HG03045 (cell line): ENCODE measurements at regions not wholly inside any gene's neighbourhood (a gene's known extent, or its start where the extent isn't known, plus 50 kb on each side); places are given as distances from the start of the nearest gene placed in this dataset.

Experiments
- ATAC-seq: cut with Tn5 transposase; IDR thresholded peaks from one replicate; pipeline ENCODE4 v1.9.1; 2021; ENCODE audit warnings: mild to moderate bottlenecking, moderate library complexity; ENCODE audit not compliant: unreplicated experiment

- no peak for ATAC-seq
These were observed 684.6 kb downstream of the ARAP2 start for GRCh38 chr4:35559559-35560365.

GRCh38 chr4:35562861-35563260, 681.5 kb downstream of the ARAP2 start:
- no peak for ATAC-seq

GRCh38 chr4:35565640-35566039, 678.7 kb downstream of the ARAP2 start:
- no peak for ATAC-seq

- no peak for ATAC-seq
These were observed 653.3 kb downstream of the ARAP2 start for GRCh38 chr4:35591035-35591434.

GRCh38 chr4:35604252-35604651, 640.1 kb downstream of the ARAP2 start:
- ATAC-seq: no peak

GRCh38 chr4:35604724-35605123, 639.6 kb downstream of the ARAP2 start:
- ATAC-seq: no peak

GRCh38 chr4:35608205-35608604, 636.1 kb downstream of the ARAP2 start:
- no peak for ATAC-seq

- ATAC-seq: no peak
These were observed 630.2 kb downstream of the ARAP2 start for GRCh38 chr4:35614120-35614519.

- ATAC-seq: no peak
These were observed 604.4 kb downstream of the ARAP2 start for GRCh38 chr4:35639929-35640328.

GRCh38 chr4:35643661-35644060, 600.7 kb downstream of the ARAP2 start:
- no peak for ATAC-seq

- no peak for ATAC-seq
These were observed 599.7 kb downstream of the ARAP2 start for GRCh38 chr4:35644591-35644990.

- no peak for ATAC-seq
These were observed 595.3 kb downstream of the ARAP2 start for GRCh38 chr4:35649011-35649410.

GRCh38 chr4:35649778-35650177, 594.5 kb downstream of the ARAP2 start:
- no peak for ATAC-seq

- no peak for ATAC-seq
These were observed 592.1 kb downstream of the ARAP2 start for GRCh38 chr4:35652197-35652596.

- no peak for ATAC-seq
These were observed 590.9 kb downstream of the ARAP2 start for GRCh38 chr4:35653451-35653850.

GRCh38 chr4:35673137-35673536, 571.2 kb downstream of the ARAP2 start:
- no peak for ATAC-seq

GRCh38 chr4:35684755-35685154, 559.6 kb downstream of the ARAP2 start:
- ATAC-seq: no peak

GRCh38 chr4:35689870-35690269, 554.4 kb downstream of the ARAP2 start:
- no peak for ATAC-seq

GRCh38 chr4:35690271-35690670, 554.0 kb downstream of the ARAP2 start:
- no peak for ATAC-seq

- no peak for ATAC-seq
These were observed 549.3 kb downstream of the ARAP2 start for GRCh38 chr4:35695003-35695402.

- no peak for ATAC-seq
These were observed 548.9 kb downstream of the ARAP2 start for GRCh38 chr4:35695421-35695820.

GRCh38 chr4:35697210-35697736, 547.0 kb downstream of the ARAP2 start:
- ATAC-seq: no peak

GRCh38 chr4:35700663-35701062, 543.7 kb downstream of the ARAP2 start:
- ATAC-seq: no peak
